GM21717 (cell line): ENCODE measurements at regions not wholly inside any gene's neighbourhood (a gene's known extent, or its start where the extent isn't known, plus 50 kb on each side); places are given as distances from the start of the nearest gene placed in this dataset.
"Not testable (repeated sequence)": the region's sequence is repeated elsewhere in the genome, so short reads cannot be mapped to it uniquely, and the experiment has no call there.

Experiments used
- ATAC-seq: cut with Tn5 transposase; IDR thresholded peaks from one replicate; pipeline ENCODE4 v1.9.1; 2021; ENCODE audit warnings: mild to moderate bottlenecking, moderate library complexity; ENCODE audit not compliant: unreplicated experiment

GRCh38 chr5:125848751-125849150, 574.5 kb upstream of the GRAMD2B start:
- ATAC-seq: no peak

GRCh38 chr5:125856949-125857348, 566.3 kb upstream of the GRAMD2B start:
- ATAC-seq: no peak

- no peak for ATAC-seq
Measured at GRCh38 chr5:125863579-125863978, 559.6 kb upstream of the GRAMD2B start.

GRCh38 chr5:125865166-125865815, 557.9 kb upstream of the GRAMD2B start:
- no peak for ATAC-seq

GRCh38 chr5:125868036-125868435, 555.2 kb upstream of the GRAMD2B start:
- no peak for ATAC-seq

- no peak for ATAC-seq
Measured at GRCh38 chr5:125870256-125870655, 553.0 kb upstream of the GRAMD2B start.

GRCh38 chr5:125874057-125874456, 549.2 kb upstream of the GRAMD2B start:
- no peak for ATAC-seq

- ATAC-seq: no peak
Measured at GRCh38 chr5:125874717-125875116, 548.5 kb upstream of the GRAMD2B start.

GRCh38 chr5:125877248-125877647, 546.0 kb upstream of the GRAMD2B start:
- no peak for ATAC-seq

- ATAC-seq: no peak
Measured at GRCh38 chr5:125882061-125882460, 541.1 kb upstream of the GRAMD2B start.

- no peak for ATAC-seq
Measured at GRCh38 chr5:125883223-125883622, 540.0 kb upstream of the GRAMD2B start.

GRCh38 chr5:125888358-125888757, 534.9 kb upstream of the GRAMD2B start:
- ATAC-seq: no peak

GRCh38 chr5:125890511-125890931, 532.7 kb upstream of the GRAMD2B start:
- ATAC-seq: no peak

GRCh38 chr5:125891061-125891725, 532.0 kb upstream of the GRAMD2B start:
- no peak for ATAC-seq

GRCh38 chr5:125894383-125894782, 528.8 kb upstream of the GRAMD2B start:
- ATAC-seq: no peak

- ATAC-seq: no peak
Measured at GRCh38 chr5:125896368-125896767, 526.8 kb upstream of the GRAMD2B start.

GRCh38 chr5:125897089-125897488, 526.1 kb upstream of the GRAMD2B start:
- ATAC-seq: no peak

- ATAC-seq: no peak
Measured at GRCh38 chr5:125898851-125899405, 524.3 kb upstream of the GRAMD2B start.

GRCh38 chr5:125912028-125912427, 511.2 kb upstream of the GRAMD2B start:
- ATAC-seq: no peak

GRCh38 chr5:125913200-125913599, 510.0 kb upstream of the GRAMD2B start:
- ATAC-seq: no peak

- ATAC-seq: no peak
Measured at GRCh38 chr5:125914471-125914870, 508.7 kb upstream of the GRAMD2B start.

- ATAC-seq: not testable (repeated sequence)
Measured at GRCh38 chr5:125923958-125924357, 499.3 kb upstream of the GRAMD2B start.
